Heart left ventricle (tissue), 16 donors: ENCODE measurements at regions not wholly inside any gene's neighbourhood (a gene's known extent, or its start where the extent isn't known, plus 50 kb on each side); places are given as distances from the start of the nearest gene placed in this dataset.

Experiments used
- ATAC-seq, 4 donors: fragments of 200-7000 bp; cut with Tn5 transposase; one replicate each; pipeline ENCODE4 v1.9.1; 2020 to 2022; ENCODE audit warnings: moderate library complexity in 4 of 4, mild to moderate bottlenecking in 3 of 4, moderate number of reproducible peaks in 1 of 4
- DNase-seq, 5 donors: peaks; one replicate each; pipeline ENCODE4 v3.0.0-alpha.2; 2020
- H3K27ac ChIP-seq, 12 donors: fragments of 200-600 bp; sonication (generic) in 4 of 12; one replicate each; pipeline versions ENCODE4 v1.5.0 to v1.8.0; 2016 to 2022; ENCODE audit warnings: mild to moderate bottlenecking in 2 of 12
- H3K27me3 ChIP-seq, 9 donors: fragments of 200-600 bp; sonication (generic) in 2 of 9; one replicate each; pipeline versions ENCODE4 v1.5.1 to v1.8.0; 2016 to 2022; ENCODE audit warnings: mild to moderate bottlenecking in 3 of 9
- H3K36me3 ChIP-seq, 9 donors: fragments of 200-600 bp; sonication (generic) in 2 of 9; one replicate each; pipeline versions ENCODE4 v1.5.0 to v1.8.0; 2018 to 2022; ENCODE audit warnings: mild to moderate bottlenecking in 2 of 9
- H3K4me1 ChIP-seq, 12 donors: fragments of 200-600 bp; sonication (generic) in 4 of 12; one replicate each; pipeline versions ENCODE4 v1.5.0 to v1.8.0; 2016 to 2022; ENCODE audit warnings: mild to moderate bottlenecking in 3 of 12
- H3K4me3 ChIP-seq, 12 donors: fragments of 200-600 bp; sonication (generic) in 4 of 12; one replicate each; pipeline versions ENCODE4 v1.5.0 to v1.8.0; 2017 to 2022; ENCODE audit warnings: mild to moderate bottlenecking in 9 of 12, moderate library complexity in 4 of 12
- H3K9me3 ChIP-seq, 12 donors: fragments of 200-600 bp; sonication (generic) in 4 of 12; one replicate each; pipeline versions ENCODE4 v1.5.0 to v1.8.0; 2016 to 2022; ENCODE audit warnings: mild to moderate bottlenecking in 1 of 12
- CTCF ChIP-seq, 12 donors: fragments of 200-600 bp; sonication (generic) in 4 of 12; IDR thresholded peaks; one replicate each; pipeline versions ENCODE4 v1.5.0 to v1.8.0; 2018 to 2022; ENCODE audit warnings: antibody characterized with exemption in 12 of 12, mild to moderate bottlenecking in 5 of 12
- POLR2A ChIP-seq, 2 donors: fragments of 450-650 bp; IDR thresholded peaks; one replicate each; pipeline ENCODE4 v1.6.1; 2017; ENCODE audit warnings: antibody characterized with exemption in 2 of 2, mild to moderate bottlenecking in 2 of 2, moderate library complexity in 2 of 2
- WGBS, 4 donors: extraction: QIAGEN DNeasy Blood & Tissue Kit in 2 of 4; methylation state at CpG; one replicate each; pipeline versions ENCODE4 v1.1.5 to v1.1.7; 2013 to 2018; 5-methylcytosine and 5-hydroxymethylcytosine counted together
- intact Hi-C, 10 donors: fragments of 100-400 bp; cut with DNase I; formaldehyde crosslinking; loops; one replicate each; pipeline versions ENCODE4 v1.11.1 to v1.14.2; 2022
- donor health status: ischemic (EF 13 %, LVEDD 7.1; RV severe dilation, severe dysfunction).
- donor health status: healthy with polysubstance abuse.
- donor health status: DM: no; HTN: yes; CAD: no.
- donor health status: DM: no; HTN: no; CAD: no.
- donor health status: ischemic (EF 25% LVEDD 6.9; RV normal size, moderate dysfunction).
- donor health status: ischemic (EF 25% LVEDD 5.7; RV mildly dilated, moderate dysfunction).
- donor health status: healthy.
- donor health status: DM: yes; HTN: yes; CAD: no.
- donor health status: ischemic (EF 35%, LVEDD 5.7; RV mildly dilated, moderate dysfunction).
- donor health status: nonischemic (EF 11% LVEDD 7.7; RV severe dilation, severe dysfunction).
- donor health status: DM: yes; HTN: yes; CAD: no.
- donor health status: PGD.
- donor health status: ischemic (EF 29% LVEDD 5.4; RV normal size, mild dysfunction).
- donor health status: nonischemic (EF 23%, LVEDD 6.1; RV moderate dilation, normal function).

GRCh38 chr4:127188847-127189246 lies 443.9 kb upstream of the INTU start:
- H3K27ac ChIP-seq: no peak overlapping the region
- DNase-seq: no peak
- no peaks in the 10 kb centered on the region for H3K4me1 ChIP-seq
- 41 to 58% (median 52%) methylated on average over 1 of the region's 1 CpG for WGBS, 4 donors
- no peaks in the 10 kb centered on the region for H3K36me3 ChIP-seq
- H3K9me3 ChIP-seq: peaks cover 0 to 10% (median 0%) of the 10 kb centered on the region in 12 donors
- no peaks in the 10 kb centered on the region for H3K27me3 ChIP-seq
- ATAC-seq: no peak
- H3K4me3 ChIP-seq: no peak overlapping the region
- TF ChIP-seq CTCF (IDR thresholded peaks at IDR 0.05) (peak in 5 of 12 donors; percentile 18 to 29 (median 21)), POLR2A (IDR thresholded peaks at IDR 0.05) (no peak)
- intact Hi-C loops: no loop called here

GRCh38 chr4:127194281-127194680 lies 438.5 kb upstream of the INTU start:
- TF ChIP-seq POLR2A (IDR thresholded peaks at IDR 0.05): no peak
- TF ChIP-seq CTCF (IDR thresholded peaks at IDR 0.05): no peak
- H3K27me3 ChIP-seq: no peaks in the 10 kb centered on the region
- 87 to 97% (median 93%) methylated on average over 1 of the region's 1 CpG for WGBS, 4 donors
- H3K9me3 ChIP-seq: peaks cover 0 to 5% (median 0%) of the 10 kb centered on the region in 12 donors
- intact Hi-C loops: no loop called here
- ATAC-seq (no peak), DNase-seq (no peak)
- no peaks in the 10 kb centered on the region for H3K4me1 ChIP-seq
- H3K4me3 ChIP-seq: no peak overlapping the region
- H3K36me3 ChIP-seq: no peaks in the 10 kb centered on the region
- H3K27ac ChIP-seq: no peak overlapping the region

- H3K4me1 ChIP-seq: no peaks in the 10 kb centered on the region
- no peak for TF ChIP-seq POLR2A (IDR thresholded peaks at IDR 0.05)
- TF ChIP-seq CTCF (IDR thresholded peaks at IDR 0.05): no peak
- H3K27ac ChIP-seq: no peak overlapping the region
- ATAC-seq (peak; percentile 87 to 99 (median 97)), DNase-seq (peak; percentile 25 to 49 (median 40))
- intact Hi-C loops: loop anchor here in 1 of 10 donors (5.0 kb wide), 1 partner anchor 340 kb away; no protein-coding TSS in a partner anchor
- H3K27me3 ChIP-seq: no peaks in the 10 kb centered on the region
- 24 to 58% (median 31%) methylated on average over 7 of the region's 7 CpGs for WGBS, 4 donors
- H3K36me3 ChIP-seq: no peaks in the 10 kb centered on the region
- no peak overlapping the region for H3K4me3 ChIP-seq
- peaks cover 0 to 16% (median 2%) of the 10 kb centered on the region in 12 donors for H3K9me3 ChIP-seq
These were observed 436.0 kb upstream of the INTU start for GRCh38 chr4:127196655-127197352.

DNA sequence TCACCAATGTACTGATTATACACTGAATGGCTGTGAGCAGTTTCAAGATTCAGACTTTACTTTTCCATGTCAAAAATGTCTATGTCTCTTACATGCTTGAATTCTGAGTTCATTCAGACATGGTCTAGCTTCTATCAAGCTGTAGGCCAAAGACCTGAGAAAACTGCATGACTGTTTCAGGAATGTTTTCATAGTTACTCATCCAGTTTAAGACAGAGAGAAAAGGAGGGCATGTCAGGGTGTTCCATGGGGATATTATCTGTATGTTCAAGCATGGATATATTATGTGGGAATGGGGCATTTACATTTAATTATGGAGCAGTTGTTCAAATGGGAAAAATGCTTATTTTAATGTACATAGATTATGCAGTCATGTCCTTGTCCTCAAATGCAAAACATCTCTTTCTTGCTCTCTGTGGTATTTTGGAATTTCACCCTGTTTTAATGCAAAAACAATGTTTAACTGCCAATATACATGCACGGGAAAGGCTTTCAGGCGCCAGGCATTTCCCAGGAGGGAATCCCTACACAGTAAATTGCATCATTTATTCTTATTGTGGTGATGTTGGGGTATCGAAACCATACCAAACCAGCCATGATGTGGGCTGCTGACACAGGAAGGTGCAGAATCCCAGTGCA lies 429.1 kb upstream of the INTU start:
- ATAC-seq (no peak), DNase-seq (no peak)
- Histone ChIP-seq H3K4me1 (peaks cover 0 to 6% (median 0%) of the 10 kb centered on the region in 12 donors), H3K27ac (no peak overlapping the region), H3K9me3 (peaks cover 0 to 18% (median 2%) of the 10 kb centered on the region in 12 donors), H3K4me3 (no peak overlapping the region), H3K27me3 (no peaks in the 10 kb centered on the region), H3K36me3 (no peaks in the 10 kb centered on the region)
- intact Hi-C loops: no loop called here
- 69 to 80% (median 77%) methylated on average over 3 of the region's 3 CpGs for WGBS, 4 donors
- TF ChIP-seq POLR2A (IDR thresholded peaks at IDR 0.05) (no peak), CTCF (IDR thresholded peaks at IDR 0.05) (no peak)
